Mucosa of descending colon (tissue), 3 donors: ENCODE measurements at regions not wholly inside any gene's neighbourhood (a gene's known extent, or its start where the extent isn't known, plus 50 kb on each side); places are given as distances from the start of the nearest gene placed in this dataset.

Experiments
- ATAC-seq: fragments of 200-7000 bp; cut with Tn5 transposase; one replicate; pipeline ENCODE4 v1.9.1; 2020; ENCODE audit warnings: mild to moderate bottlenecking, moderate library complexity
- DNase-seq, 3 donors: peaks; one replicate each; pipeline ENCODE4 v3.0.0-alpha.2; 2020
- H3K36me3 ChIP-seq: fragments of 200-600 bp; one replicate; pipeline ENCODE4 v1.8.0; 2021; ENCODE audit warnings: low read depth, mild to moderate bottlenecking
- H3K4me1 ChIP-seq: fragments of 200-600 bp; one replicate; pipeline ENCODE4 v1.8.0; 2021; ENCODE audit warnings: low read depth, mild to moderate bottlenecking
- H3K4me3 ChIP-seq: fragments of 200-600 bp; one replicate; pipeline ENCODE4 v1.8.0; 2021; ENCODE audit warnings: mild to moderate bottlenecking
- H3K9me3 ChIP-seq: fragments of 200-600 bp; one replicate; pipeline ENCODE4 v1.8.0; 2021; ENCODE audit warnings: mild to moderate bottlenecking
- CTCF ChIP-seq: fragments of 200-600 bp; IDR thresholded peaks from one replicate; pipeline ENCODE4 v1.8.0; 2022; ENCODE audit warnings: antibody characterized with exemption, mild to moderate bottlenecking
- intact Hi-C, 2 donors: fragments of 100-400 bp; cut with DNase I in 1 of 2; cut with micrococcal nuclease in 1 of 2; formaldehyde crosslinking; loops; one replicate each; pipeline versions ENCODE4 v1.11.0 to v1.11.1; 2022; cut with DNase I, micrococcal nuclease
- donor health status: DM: no; HTN: no; CAD: no; lungs with moderate emphysema.
- donor health status: DM: no; HTN: no; CAD: no.
- donor health status: DM: no; HTN: yes; CAD: no.

- H3K4me3 ChIP-seq = no peak overlapping the region
- intact Hi-C loops = no loop called here
- H3K9me3 ChIP-seq = no peaks in the 10 kb centered on the region
- no peaks in the 10 kb centered on the region for H3K4me1 ChIP-seq
- no peak for TF ChIP-seq CTCF
- ATAC-seq (no peak), DNase-seq (no peak)
- H3K36me3 ChIP-seq = no peaks in the 10 kb centered on the region
Observed at GRCh38 chr18:40110455-40110854, 1844.6 kb upstream of the PIK3C3 start.

GRCh38 chr18:40109252-40110049, 1845.6 kb upstream of the PIK3C3 start:
- no peak overlapping the region for H3K4me3 ChIP-seq
- intact Hi-C loops = no loop called here
- TF ChIP-seq CTCF = no peak
- H3K36me3 ChIP-seq = no peaks in the 10 kb centered on the region
- H3K4me1 ChIP-seq = no peaks in the 10 kb centered on the region
- no peak for DNase-seq
- ATAC-seq = no peak
- H3K9me3 ChIP-seq = no peaks in the 10 kb centered on the region

- H3K9me3 ChIP-seq = no peaks in the 10 kb centered on the region
- H3K36me3 ChIP-seq = no peaks in the 10 kb centered on the region
- no peak overlapping the region for H3K4me3 ChIP-seq
- no peaks in the 10 kb centered on the region for H3K4me1 ChIP-seq
- no peak for TF ChIP-seq CTCF
- intact Hi-C loops = no loop called here
- DNase-seq (no peak), ATAC-seq (no peak)
Observed at GRCh38 chr18:40108596-40108995, 1846.4 kb upstream of the PIK3C3 start.

- H3K4me1 ChIP-seq = no peaks in the 10 kb centered on the region
- intact Hi-C loops = no loop called here
- DNase-seq = no peak
- no peak for ATAC-seq
- H3K9me3 ChIP-seq = no peaks in the 10 kb centered on the region
- no peak overlapping the region for H3K4me3 ChIP-seq
- no peaks in the 10 kb centered on the region for H3K36me3 ChIP-seq
- TF ChIP-seq CTCF = no peak
Observed at GRCh38 chr18:40102903-40103302, 1852.1 kb upstream of the PIK3C3 start.

GRCh38 chr18:40099641-40100040, 1855.4 kb upstream of the PIK3C3 start:
- ATAC-seq (no peak), DNase-seq (no peak)
- intact Hi-C loops = no loop called here
- H3K36me3 ChIP-seq = no peaks in the 10 kb centered on the region
- TF ChIP-seq CTCF = no peak
- no peaks in the 10 kb centered on the region for H3K9me3 ChIP-seq
- H3K4me3 ChIP-seq = no peak overlapping the region
- H3K4me1 ChIP-seq = no peaks in the 10 kb centered on the region
